ENCODE measurements at regions not wholly inside any gene's neighbourhood (a gene's known extent, or its start where the extent isn't known, plus 50 kb on each side); places are given as distances from the start of the nearest gene placed in this dataset.

GRCh38 chr7:93799750-93800357 lies 90.7 kb downstream of the TFPI2 start:
- TF ChIP-seq CTCF (IDR thresholded peaks at IDR 0.05) (peak; percentile 78), GATA3 (IDR thresholded peaks at IDR 0.05; ENCODE audit: borderline replicate concordance) (no peak), MYC (IDR thresholded peaks at IDR 0.05; ENCODE audit: borderline replicate concordance, low read length) (no peak), E2F6 (IDR thresholded peaks at IDR 0.05; ENCODE audit: borderline replicate concordance, low read depth) (no peak), CBX8 (IDR thresholded peaks at IDR 0.05) (no peak)

Data from A549 (cell line).